AG10803 (cell line): ENCODE measurements at regions not wholly inside any gene's neighbourhood (a gene's known extent, or its start where the extent isn't known, plus 50 kb on each side); places are given as distances from the start of the nearest gene placed in this dataset.
A peak's percentile ranks its signal among the peaks of the same experiment; 100 is the strongest.

Source experiments
- DNase-seq: peaks from one replicate; pipeline ENCODE4 v3.0.0; 2010; ENCODE audit warnings: low read depth
- H3K4me3 ChIP-seq: 2 replicates; pipeline ENCODE4 v1.5.1; 2011; ENCODE audit warnings: mild to moderate bottlenecking, low read length, control low read depth
- CTCF ChIP-seq: conservative IDR thresholded peaks from 2 replicates; pipeline ENCODE4 v1.5.1; 2011; ENCODE audit warnings: mild to moderate bottlenecking, low read length, control low read depth, inconsistent platforms

GRCh38 chr5:168227973-168228615 lies 63.4 kb upstream of the WWC1 start:
- no peak for TF ChIP-seq CTCF
- DNase-seq: peak; percentile 61
- no peak overlapping the region for H3K4me3 ChIP-seq

GRCh38 chr5:168228668-168229067 lies 62.8 kb upstream of the WWC1 start:
- DNase-seq: no peak
- no peak for TF ChIP-seq CTCF
- no peak overlapping the region for H3K4me3 ChIP-seq

- TF ChIP-seq CTCF: no peak
- no peak overlapping the region for H3K4me3 ChIP-seq
- no peak for DNase-seq
Measured at GRCh38 chr5:168234133-168234532, 57.3 kb upstream of the WWC1 start.

- H3K4me3 ChIP-seq: no peak overlapping the region
- no peak for DNase-seq
- no peak for TF ChIP-seq CTCF
Measured at GRCh38 chr5:168238463-168238862, 53.0 kb upstream of the WWC1 start.

- no peak for TF ChIP-seq CTCF
- DNase-seq: no peak
- no peak overlapping the region for H3K4me3 ChIP-seq
Measured at GRCh38 chr5:168239325-168239724, 52.1 kb upstream of the WWC1 start.
